HG02885 (cell line): ENCODE measurements at regions not wholly inside any gene's neighbourhood (a gene's known extent, or its start where the extent isn't known, plus 50 kb on each side); places are given as distances from the start of the nearest gene placed in this dataset.
"Not testable (repeated sequence)": the region's sequence is repeated elsewhere in the genome, so short reads cannot be mapped to it uniquely, and the experiment has no call there.

ENCODE experiments used
- ATAC-seq: cut with Tn5 transposase; IDR thresholded peaks from one replicate; pipeline ENCODE4 v1.9.1; 2021; ENCODE audit warnings: mild to moderate bottlenecking; ENCODE audit not compliant: unreplicated experiment, poor library complexity

DNA sequence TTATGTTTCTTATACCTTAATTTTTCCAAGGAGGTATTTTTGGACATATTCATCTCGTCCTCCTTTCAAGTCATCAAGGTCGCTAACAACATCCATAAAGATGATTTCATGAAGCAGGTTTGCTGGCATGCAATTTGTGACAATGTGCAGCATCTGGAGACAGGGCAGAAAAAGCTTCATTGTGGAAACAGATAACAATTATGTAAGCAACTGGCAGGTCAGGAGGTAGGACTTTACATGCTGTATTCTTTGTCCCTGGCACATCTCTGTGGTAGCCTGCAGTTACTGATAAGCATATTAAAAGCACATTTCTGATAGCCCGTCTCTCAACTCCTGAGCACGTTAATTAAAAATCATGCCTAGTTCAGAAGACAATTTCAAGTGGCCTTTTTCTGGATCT is 156.8 kb downstream of the LEPR start:
- ATAC-seq = no peak

DNA sequence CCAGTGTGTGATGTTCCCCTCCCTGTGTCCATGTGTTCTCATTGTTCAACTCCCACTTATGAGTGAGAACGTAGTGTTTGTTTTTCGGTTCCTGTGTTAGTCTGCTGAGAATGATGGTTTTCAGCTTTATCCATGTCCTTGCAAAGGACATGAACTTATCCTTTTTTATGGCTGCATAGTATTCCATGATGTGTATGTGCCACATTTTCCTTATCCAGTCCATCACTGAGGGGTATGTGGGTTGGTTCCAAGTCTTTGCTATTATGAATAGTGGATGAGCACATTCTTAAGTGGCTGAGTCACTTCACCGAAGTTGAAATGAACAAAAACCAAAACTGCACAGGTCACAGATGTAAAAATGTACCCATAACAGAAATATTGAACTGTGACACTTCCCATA is 157.5 kb downstream of the LEPR start:
- ATAC-seq = not testable (repeated sequence)

DNA sequence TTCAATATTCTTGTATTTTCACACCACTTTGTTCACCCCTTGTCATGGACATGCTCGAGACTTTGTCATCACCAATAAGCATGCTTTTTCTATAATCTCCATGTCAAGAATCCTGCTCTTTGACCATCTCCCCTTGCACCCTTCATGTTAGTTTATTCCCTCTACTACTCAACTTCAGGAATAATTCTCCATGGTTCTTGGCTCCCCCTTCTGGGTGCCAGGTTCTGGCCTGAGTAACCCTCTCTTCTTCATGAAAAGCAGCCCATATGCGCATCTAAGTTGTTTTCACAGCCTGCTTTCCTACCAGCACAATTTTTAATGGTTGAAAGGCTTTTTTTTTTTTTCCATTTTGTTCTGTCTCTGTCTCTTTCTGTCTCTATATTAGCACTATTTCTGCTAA is 160.7 kb downstream of the LEPR start:
- ATAC-seq = no peak

DNA sequence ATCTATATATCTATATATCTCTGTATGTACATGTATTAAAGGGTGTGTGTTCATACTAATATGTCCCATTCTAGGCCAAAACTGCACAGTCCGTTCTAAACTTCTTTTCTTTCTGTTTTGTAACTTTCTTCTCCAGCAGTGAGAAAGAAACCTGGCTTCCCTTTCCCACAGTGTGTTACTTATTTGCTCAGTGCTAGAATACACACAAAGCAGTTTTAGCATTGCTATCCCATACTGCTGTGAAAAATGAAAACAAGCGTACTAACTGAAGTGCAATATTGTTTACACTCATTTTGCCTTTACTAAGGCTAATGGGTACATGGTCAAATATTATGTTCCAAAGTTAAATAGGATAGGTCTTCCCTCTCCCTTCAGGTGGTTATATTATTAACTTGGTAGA is 163.9 kb downstream of the LEPR start:
- no peak for ATAC-seq

DNA sequence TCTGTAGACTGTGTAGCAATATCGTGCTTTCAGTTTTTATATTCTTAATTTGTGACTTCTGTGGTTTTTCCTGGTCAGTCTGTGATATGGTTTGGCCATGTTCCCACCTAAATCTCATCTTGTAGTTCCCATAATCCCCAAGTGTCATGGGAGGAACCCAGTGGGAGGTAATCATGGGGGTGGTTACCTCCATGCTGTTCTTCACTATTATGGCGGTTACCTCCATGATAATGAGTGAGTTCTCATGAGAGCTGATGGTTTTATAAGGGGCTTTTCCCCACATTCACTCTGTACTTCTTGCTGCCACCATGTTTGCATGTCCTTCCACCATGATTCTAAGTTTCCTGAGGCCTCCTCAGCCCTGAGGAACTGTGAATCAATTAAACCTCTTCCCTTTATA is 169.8 kb downstream of the LEPR start:
- no peak for ATAC-seq

DNA sequence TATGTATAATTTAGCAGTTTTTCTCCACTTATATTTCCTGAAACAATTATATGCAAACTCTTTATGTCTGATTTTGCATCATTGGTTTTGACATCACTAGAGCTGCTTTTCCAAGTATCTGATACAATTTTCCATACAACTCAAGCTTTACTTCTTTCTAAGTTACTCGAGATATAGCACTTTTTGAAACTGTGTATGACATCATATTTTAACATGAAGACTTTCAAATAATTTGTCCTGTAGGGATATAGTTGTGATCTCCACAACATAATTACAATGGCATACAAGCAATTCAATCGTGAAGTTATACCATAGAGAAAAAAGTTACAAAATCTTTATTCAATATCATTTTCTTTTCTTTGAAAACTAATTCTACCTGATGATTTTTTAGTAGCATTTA is 173.0 kb downstream of the LEPR start:
- ATAC-seq = no peak

DNA sequence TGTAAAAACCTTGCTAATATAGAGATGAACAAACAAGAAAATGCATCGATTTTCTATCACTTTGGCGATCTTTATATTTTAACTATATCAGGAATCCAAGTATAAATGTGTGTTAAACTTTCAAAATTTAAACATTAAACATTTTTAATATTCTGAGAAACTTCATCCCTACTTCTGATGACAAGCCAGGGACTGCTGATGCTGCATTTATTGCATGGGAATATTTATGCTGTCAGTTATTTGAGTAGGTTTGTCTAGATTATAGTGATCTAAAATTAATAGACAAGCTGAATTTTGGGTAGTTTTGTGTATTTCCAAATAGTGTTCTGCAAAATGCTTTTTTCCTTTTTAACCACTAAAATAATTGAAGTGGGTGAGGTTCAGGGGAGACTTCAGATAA is 175.3 kb downstream of the LEPR start:
- no peak for ATAC-seq

DNA sequence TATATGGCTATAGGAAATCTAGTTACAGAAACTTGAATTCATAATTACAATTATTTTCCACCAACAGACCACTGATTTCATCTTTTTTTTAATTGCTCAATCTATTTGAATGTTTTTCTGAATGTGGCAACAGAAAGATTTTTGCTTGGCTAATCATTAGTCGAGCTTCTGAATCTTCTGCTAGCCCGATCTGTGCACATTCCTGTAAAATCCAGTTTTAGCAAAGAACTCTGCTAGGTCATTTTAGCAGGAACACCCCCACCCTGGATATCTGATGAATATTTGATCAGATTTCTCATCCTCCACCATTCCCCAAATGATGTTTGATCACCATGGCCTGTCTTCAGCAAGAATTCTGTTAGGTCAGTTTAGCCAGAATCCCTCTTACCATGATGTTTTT is 176.3 kb downstream of the LEPR start:
- no peak for ATAC-seq

DNA sequence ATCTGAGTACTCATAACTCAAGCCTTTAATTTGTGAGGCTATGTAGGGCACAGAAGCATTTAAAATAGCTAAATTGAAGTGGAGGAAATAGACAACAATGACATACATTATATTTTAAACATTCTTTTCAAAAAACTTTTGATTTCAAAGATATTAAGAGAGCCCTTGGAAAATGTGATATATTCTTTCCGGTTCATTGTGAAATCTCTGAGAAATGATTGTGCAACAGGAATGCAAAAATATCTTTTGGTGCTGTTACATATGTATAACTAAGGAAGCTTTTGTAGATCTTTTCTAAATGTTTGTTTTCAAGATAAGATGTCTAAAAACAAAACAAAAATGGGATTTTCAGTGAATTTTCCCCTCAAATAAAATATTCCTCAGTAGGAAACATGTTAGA is 185.2 kb downstream of the LEPR start:
- no peak for ATAC-seq

DNA sequence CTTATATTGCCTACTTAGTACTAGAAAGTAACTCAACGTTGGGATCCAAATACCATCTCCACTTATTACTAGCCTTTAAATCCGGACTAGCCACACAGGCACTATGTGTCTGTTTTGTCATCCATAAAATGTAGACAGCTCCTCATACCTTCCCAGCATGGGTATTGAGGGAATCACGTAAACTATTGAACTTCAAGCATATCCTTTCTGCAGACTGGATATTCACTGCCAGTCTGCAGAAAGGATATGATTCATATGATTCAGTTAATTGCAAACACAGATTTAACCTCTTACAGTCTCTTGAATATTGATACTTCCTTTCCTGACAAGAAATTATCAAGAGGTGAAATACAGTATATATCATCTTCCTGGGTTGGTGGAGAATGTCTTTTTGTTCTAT is 186.0 kb downstream of the LEPR start:
- ATAC-seq = no peak

DNA sequence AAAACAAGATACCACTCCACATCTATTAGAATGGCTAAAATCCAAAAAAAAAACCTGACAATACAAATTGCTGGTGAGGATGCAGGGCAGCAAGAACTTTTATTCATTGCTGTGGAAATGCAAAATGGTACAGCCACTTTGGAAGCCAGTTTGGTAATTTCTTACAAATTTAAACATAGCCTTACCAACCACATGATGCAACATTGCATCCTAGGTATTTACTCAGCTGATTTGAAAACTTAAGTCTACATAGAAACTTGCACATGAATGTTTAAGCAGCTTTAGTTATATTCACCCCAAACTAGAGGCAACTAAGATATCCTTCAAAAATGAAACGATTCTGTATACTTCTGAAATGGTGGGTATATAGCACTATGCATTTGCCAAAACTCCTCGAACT is 178.8 kb upstream of the PDE4B start:
- ATAC-seq = no peak

DNA sequence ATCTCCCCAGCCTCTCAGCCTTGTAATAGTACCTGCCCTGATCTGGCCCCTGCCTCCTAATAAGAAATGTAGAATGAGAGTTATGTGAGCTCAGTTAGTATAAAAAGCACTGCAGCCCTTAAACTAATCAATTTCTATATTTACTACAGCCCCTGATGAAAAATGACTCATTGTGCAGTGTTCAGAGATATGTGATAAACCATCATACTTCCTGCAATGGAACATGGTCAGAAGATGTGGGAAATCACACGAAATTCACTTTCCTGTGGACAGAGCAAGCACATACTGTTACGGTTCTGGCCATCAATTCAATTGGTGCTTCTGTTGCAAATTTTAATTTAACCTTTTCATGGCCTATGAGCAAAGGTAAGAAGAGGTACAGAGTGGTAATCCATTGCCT is 176.8 kb upstream of the PDE4B start:
- no peak for ATAC-seq

DNA sequence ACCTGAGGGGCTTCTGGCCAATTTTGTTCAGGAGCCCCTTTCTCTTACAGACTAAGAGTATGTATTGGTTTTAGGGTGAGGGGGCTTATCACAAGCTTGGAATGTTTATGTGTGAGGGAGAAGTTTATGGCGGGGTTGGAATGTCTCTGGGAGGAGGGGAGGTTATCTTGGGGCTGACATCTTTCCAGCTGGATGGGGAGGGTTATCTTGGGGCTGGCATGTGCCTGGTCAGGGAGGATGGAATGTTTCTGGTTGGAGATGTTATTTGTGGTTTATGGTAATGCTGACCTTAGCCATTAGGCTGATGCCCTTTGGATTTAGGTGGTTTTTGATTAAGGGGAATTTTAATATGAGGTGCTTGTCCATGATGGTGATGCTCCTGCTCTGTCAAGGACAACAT is 171.0 kb upstream of the PDE4B start:
- ATAC-seq = not testable (repeated sequence)

DNA sequence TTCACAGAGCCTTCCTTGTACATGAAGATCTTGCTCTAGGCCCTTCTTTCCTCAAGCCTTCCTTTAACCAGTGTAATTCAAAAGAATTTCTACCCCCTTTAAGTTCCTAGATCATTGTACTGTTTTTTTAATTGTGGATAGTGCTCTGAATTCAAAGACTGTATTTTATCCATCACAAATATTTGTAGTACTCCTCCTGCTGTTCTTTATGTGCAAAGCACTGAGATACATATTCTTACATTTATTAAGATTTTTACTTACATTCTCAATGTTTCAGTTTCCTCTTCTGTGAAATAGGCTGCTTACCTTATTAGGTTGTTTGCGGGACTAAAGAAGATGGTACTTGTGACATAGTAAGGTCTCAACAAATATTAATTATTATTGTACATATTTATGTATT is 168.8 kb upstream of the PDE4B start:
- ATAC-seq = no peak

DNA sequence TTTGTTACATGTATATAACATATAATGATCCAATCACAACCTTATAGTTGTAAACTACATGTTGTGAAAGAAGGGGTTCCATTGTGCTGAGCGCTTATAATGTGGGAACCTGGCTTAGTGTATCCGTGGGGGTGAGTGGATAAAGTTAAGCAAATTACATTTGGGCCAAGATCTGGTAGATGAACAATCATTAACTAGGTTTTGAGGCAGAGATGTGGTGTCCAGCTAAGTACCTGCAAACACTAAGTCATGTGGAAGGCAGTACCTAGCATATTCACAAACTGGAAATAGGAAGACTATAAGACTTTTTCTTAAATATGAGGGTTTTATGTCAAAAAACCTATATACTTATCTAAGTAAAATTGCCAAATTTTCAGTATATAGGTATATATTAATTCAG is 167.2 kb upstream of the PDE4B start:
- ATAC-seq = no peak

DNA sequence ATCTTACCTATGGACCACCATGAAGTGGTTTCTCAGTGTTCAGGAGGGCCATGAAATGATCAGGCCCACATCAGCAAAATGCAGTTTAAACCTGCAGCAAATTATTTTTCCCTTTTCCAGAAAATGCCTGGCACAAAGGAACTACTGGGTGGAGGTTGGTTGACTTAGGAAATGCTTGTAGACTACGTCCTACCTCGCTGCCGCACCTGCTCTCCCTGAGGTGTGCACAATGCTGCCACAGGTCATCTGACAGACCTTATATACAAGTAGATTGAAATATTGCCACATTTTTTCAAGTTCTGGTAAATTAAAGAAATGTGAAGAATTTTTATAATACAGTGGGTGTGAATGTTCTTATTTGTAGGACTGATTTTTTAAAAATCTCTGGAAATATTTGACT is 166.7 kb upstream of the PDE4B start:
- ATAC-seq = no peak

DNA sequence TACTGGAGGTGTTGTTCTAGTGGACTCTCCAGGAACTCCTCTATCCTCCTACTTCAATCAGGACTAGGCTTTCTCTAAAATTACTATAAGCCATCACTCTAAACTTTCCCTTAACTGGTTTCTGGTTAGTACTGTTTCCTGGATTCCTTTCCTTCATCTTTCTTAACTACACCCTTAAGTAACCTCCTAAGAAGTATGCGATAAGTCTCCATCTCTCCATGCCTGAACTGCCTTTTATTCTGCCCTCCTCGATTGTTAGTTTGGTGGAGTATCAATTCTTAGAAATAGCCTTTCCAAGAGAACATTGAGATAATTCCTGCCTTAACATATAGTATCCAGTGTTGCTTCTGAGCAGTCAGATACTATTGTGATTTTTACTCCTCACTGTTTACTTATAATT is 162.9 kb upstream of the PDE4B start:
- ATAC-seq = no peak

DNA sequence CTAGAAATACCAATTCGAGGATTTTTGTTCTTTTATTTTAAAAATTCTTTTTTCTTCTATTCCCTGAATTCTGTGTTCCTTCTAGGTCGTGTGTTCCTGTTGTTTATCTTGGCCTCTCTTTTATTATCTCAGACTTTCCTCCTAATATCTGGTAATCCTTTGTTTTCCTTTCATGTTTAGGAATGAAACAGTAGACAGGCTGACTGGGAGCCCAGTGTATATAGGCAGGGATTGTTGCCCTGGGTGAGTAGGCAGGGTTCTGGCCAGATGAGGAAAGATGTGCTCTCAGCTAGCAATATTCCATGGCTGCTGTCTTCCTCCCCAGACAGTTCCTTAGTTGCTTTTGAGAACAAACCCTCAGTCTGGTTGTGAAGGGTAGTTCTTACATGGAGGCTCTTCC is 161.8 kb upstream of the PDE4B start:
- ATAC-seq = no peak

DNA sequence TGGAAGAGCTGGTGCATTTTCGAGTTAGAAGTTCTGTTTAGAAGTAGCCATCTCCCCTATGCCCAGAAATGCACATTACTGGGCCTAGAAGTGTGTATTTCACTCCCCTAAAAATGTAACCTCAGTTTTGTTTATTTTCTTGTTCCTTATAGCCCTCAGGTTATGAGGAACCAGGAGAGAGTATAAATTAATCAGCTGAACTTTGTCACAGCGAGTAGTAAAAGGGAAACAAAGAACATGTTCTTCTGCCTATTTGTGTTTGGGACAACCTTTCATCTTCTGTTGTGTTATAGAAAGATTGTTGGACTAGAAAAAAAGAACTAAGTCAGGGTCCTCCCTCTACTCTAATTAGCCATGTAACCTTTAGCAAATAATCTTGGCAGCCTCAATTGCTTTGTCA is 160.5 kb upstream of the PDE4B start:
- ATAC-seq = no peak

DNA sequence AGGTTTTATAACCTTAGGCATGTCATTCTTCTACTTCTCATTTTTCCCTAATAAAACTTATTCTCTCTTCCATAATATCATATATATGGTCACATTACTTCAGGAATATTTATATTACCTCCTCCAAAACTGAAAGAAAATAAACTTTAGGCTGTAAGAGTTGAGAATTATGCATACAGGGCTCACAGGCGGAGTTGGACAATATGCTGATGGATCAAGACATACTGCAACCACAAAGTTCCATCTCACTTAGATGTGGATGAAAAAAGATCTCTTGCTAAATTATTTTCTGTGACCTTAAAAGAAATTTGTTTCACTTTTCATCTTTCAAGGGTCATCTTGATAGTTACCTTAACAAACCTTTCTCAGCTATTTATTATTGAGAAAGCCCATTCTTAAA is 152.6 kb upstream of the PDE4B start:
- ATAC-seq = no peak

DNA sequence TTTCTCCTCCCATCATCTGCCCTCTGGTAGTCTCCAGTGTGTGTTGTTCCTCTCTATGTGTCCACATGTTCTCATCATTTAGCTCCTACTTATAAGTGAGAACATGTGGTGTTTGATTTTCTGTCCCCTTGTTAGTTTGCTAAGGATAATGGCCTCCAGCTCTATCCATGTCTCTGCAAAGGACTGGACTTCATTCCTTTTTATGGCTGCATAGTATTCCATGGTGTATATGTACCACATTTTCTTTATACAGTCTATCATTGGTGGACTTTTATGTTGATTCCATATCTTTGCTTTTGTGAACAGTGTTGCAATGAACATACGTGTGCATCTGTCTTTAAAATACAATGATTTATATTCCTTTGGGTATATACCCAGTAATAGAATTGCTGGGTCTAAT is 143.5 kb upstream of the PDE4B start:
- ATAC-seq = not testable (repeated sequence)

DNA sequence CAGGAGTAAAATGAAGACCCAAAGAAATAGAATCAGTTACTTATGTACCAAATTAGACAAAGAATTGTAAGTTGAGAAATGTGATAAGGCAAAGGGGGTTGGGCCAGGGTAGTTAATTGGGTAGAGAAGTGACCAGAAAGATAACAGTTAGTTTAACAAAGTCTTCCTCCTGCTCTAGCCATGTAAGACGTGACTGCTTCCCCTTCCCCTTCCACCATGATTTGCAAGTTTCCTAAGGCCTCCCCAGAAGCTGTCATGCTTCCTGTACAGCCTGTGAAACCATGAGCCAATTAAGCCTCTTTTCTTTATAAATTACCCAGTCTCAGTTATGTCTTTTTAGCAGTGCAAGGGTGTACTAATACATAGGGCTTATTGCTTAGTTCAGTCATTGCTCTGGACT is 142.0 kb upstream of the PDE4B start:
- ATAC-seq = no peak

DNA sequence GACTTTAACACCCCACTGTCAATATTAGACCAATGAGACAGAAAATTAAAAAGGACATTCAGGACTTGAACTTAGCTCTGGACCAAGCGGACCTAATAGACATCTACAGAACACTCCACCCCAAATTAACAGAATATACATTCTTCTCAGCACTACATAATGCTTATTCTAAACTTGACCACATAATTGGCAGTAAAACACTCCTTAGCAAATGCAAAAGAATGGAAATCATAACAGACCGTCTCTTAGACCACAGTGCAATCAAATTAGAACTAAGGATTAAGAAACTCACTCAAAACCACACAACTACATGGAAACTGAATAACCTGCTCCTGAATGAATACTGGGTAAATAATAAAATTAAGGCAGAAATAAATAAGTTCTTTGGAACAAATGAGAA is 138.2 kb upstream of the PDE4B start:
- not testable (repeated sequence) for ATAC-seq
